Large intestine (tissue), 3 donors: ENCODE measurements at regions not wholly inside any gene's neighbourhood (a gene's known extent, or its start where the extent isn't known, plus 50 kb on each side); places are given as distances from the start of the nearest gene placed in this dataset.

ENCODE experiments used
- DNase-seq, 2 donors: peaks; one replicate each; pipeline versions ENCODE4 v3.0.0 to v3.0.0-alpha.2; 2013
- H3K27ac ChIP-seq: one replicate; pipeline ENCODE4 v1.5.1; 2013; ENCODE audit warnings: low read length
- H3K27me3 ChIP-seq: 2 replicates; pipeline ENCODE4 v1.6.1; 2013; ENCODE audit warnings: low read length; ENCODE audit not compliant: control insufficient read depth, insufficient read depth
- H3K36me3 ChIP-seq: 2 replicates; pipeline ENCODE4 v1.6.1; 2013; ENCODE audit warnings: low read length; ENCODE audit not compliant: control insufficient read depth, insufficient read depth
- H3K4me1 ChIP-seq: one replicate; pipeline ENCODE4 v1.6.1; 2013; ENCODE audit warnings: low read length; ENCODE audit not compliant: control insufficient read depth, insufficient read depth
- H3K4me3 ChIP-seq: one replicate; pipeline ENCODE4 v1.5.1; 2013; ENCODE audit warnings: low read length
- H3K9me3 ChIP-seq: one replicate; pipeline ENCODE4 v1.6.1; 2013; ENCODE audit warnings: mild to moderate bottlenecking, low read depth, low read length, moderate library complexity; ENCODE audit not compliant: control insufficient read depth
- WGBS: methylation state at CpG from one replicate; pipeline ENCODE4 v1.1.5; 2013; ENCODE audit warnings: low lambda C conversion rate; ENCODE audit not compliant: insufficient coverage; 5-methylcytosine and 5-hydroxymethylcytosine counted together

DNA sequence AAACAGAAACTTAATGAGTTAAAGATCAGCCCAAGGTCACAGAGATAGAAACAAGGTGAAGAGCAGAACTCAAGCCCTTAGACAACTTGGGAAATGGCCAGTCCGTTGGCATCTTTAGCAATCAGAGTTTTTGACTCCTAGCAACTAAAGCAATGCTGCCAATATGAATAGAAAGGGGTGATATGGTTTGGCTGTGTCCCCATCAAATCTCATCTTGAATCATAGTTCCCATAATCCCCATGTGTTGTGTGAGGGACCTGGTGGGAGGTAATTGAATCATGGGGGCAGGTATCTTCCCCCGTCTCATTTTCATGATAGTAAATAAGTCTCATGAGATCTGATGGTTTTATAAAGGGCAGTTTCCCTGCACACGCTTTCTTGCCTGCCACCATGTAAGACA is 170.2 kb downstream of the DDX1 start:
- Histone ChIP-seq H3K4me3 (no peak overlapping the region), H3K4me1 (no peaks in the 10 kb centered on the region), H3K27ac (no peak overlapping the region), H3K36me3 (no peaks in the 10 kb centered on the region), H3K27me3 (no peaks in the 10 kb centered on the region), H3K9me3 (peaks cover 3% of the 10 kb centered on the region)
- no peak for DNase-seq
- WGBS: 100% methylated on average over 1 of the region's 3 CpGs

DNA sequence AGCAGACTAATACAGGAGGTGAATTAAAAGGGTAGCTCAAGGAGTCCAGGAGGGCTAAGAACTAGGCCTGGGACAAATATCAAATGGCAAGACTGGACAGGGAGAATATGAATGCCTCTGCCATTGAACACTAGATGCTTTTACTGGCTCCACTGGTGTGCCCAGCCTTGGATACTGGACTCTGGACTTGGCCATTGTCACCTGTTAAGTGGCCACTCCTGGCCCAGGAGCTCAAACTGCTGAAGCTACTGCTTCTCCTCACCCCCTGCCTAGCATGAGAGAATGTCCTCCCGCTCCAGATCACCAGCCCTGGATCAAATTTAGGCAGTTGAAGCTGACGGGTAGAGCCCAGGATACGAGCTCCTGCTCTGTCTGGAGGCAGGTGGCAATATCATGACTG is 170.8 kb downstream of the DDX1 start:
- WGBS: no CpG with 5 or more reads among the region's 3 CpGs

DNA sequence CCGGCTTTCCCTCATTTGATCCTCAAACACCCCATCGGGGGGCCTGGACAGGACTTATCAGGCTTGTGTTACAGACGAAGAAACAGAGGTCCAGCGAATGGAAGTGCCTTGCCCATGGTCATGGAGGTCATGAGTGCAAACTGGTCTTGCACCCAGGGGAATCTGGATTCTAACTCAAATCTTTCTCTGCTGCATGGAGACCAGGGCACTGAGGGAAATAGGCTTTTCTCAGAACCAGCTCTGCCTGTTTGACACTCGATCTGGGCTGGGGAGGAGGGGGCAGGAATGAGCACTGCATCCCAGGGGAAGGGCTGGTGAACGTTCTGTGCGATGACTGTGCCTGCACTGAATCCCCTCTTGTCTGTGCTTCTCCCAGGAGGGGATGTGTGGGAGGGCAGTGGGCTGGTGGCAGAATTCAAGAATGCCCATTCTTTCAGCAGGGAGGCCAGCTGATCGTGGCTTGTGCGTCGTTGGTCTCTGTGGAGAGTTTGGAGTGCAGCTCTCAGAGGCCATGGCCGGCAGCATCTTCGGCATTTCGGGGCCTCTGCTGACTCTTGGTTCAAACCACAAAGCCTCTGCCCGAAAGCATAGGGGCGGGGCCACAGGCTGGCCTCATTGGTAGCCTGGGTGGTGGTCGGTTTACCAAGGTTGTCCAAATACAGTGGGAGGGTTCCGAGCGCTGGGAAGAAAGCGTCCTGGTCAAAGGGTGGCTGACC is 171.6 kb downstream of the DDX1 start:
- Histone ChIP-seq H3K4me1 (no peaks in the 10 kb centered on the region), H3K27me3 (no peaks in the 10 kb centered on the region), H3K4me3 (no peak overlapping the region), H3K9me3 (peaks cover 3% of the 10 kb centered on the region), H3K27ac (no peak overlapping the region), H3K36me3 (no peaks in the 10 kb centered on the region)
- no peak for DNase-seq
- WGBS: no CpG with 5 or more reads among the region's 19 CpGs

More for the DNA sequence above, 170.8 kb downstream of the DDX1 start:
- H3K4me1 ChIP-seq: no peaks in the 10 kb centered on the region
- H3K36me3 ChIP-seq: no peaks in the 10 kb centered on the region
- peaks cover 3% of the 10 kb centered on the region for H3K9me3 ChIP-seq
- no peak overlapping the region for H3K4me3 ChIP-seq
- H3K27ac ChIP-seq: no peak overlapping the region
- DNase-seq: no peak
- no peaks in the 10 kb centered on the region for H3K27me3 ChIP-seq

DNA sequence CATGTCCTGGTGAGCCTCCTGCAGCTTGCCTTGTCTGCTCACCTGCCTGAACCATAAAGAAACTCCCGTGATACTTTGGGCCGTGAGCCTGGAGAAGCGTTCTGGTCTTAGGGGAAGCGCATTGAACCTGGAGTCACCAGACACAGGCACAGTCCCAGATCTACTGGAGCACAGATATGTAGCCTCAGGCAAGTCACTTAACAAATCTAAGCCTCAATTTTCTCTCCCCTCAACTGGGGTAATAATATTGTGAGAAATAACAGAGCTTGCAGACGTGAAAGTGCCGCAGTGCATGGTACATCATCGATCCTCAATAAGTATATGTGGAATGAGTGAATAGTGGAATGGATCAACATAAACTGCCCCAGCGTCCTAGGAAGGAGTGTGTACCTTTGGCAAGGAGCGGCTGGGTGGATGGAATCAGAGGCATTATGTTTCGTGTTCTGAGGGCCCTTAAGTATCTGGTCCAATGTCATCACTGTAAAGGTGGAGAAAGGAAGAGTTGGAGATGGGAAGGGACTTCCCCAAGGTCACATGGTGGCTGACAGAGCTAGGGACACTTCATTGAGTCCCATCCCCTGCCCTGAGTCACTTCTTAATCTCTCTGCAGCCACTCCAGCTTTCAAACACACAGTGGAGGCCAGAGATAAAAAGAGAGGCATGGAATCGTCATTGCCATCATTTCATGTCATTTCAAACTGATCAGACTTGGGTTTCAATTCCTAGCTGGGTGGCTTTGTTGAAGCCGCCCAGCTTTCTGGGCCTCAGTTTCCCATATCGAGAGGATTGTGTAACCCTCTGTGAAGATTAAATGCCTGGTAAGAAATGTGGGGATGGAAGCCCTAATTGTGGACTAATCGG is 172.4 kb downstream of the DDX1 start:
- Histone ChIP-seq H3K9me3 (no peaks in the 10 kb centered on the region), H3K27ac (no peak overlapping the region), H3K27me3 (no peaks in the 10 kb centered on the region), H3K4me1 (no peaks in the 10 kb centered on the region), H3K4me3 (no peak overlapping the region), H3K36me3 (no peaks in the 10 kb centered on the region)
- WGBS: no CpG with 5 or more reads among the region's 14 CpGs
- DNase-seq: no peak

DNA sequence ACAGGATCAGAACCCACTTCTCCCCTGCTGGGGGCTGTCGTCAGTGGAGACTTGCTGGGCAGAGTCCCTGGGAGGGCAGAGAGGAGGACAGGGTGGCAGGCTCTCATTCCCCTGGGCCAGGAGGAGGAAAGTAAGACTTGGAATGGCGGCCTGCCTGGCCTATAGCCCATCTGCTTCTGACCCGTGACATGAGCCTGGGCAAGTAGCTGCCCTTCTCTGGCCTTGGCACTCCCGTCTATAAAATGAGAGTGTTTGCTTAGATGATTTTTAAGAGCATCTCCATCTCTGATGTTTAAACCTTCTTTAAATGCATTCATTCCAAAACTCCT is 173.0 kb downstream of the DDX1 start:
- no peak for DNase-seq
- H3K4me1 ChIP-seq: no peaks in the 10 kb centered on the region
- WGBS: no CpG with 5 or more reads among the region's 4 CpGs
- no peaks in the 10 kb centered on the region for H3K27me3 ChIP-seq
- no peak overlapping the region for H3K27ac ChIP-seq
- H3K4me3 ChIP-seq: no peak overlapping the region
- no peaks in the 10 kb centered on the region for H3K9me3 ChIP-seq
- no peaks in the 10 kb centered on the region for H3K36me3 ChIP-seq

DNA sequence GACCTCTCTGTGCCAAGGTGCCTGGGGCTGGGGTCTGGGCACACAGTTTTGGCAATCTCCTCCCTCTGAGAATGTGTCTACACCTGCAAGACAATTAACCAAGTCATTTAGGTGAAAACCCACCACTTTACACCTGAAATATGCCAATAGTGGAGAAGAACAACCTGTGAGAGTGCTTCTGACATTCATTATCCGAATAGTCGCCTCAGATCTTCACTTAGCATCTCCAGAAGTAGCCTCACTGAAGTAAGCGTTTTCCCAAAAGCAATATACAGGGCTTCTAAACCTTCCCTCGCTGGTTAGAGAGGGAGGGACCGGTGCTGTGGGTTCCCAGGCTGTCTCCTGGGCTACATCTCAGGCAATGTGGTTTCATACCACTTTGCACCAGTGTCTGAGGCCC is 173.5 kb downstream of the DDX1 start:
- no peaks in the 10 kb centered on the region for H3K36me3 ChIP-seq
- no peaks in the 10 kb centered on the region for H3K9me3 ChIP-seq
- no peak overlapping the region for H3K4me3 ChIP-seq
- DNase-seq: no peak
- H3K27me3 ChIP-seq: no peaks in the 10 kb centered on the region
- no peaks in the 10 kb centered on the region for H3K4me1 ChIP-seq
- no CpG with 5 or more reads among the region's 5 CpGs for WGBS
- no peak overlapping the region for H3K27ac ChIP-seq

DNA sequence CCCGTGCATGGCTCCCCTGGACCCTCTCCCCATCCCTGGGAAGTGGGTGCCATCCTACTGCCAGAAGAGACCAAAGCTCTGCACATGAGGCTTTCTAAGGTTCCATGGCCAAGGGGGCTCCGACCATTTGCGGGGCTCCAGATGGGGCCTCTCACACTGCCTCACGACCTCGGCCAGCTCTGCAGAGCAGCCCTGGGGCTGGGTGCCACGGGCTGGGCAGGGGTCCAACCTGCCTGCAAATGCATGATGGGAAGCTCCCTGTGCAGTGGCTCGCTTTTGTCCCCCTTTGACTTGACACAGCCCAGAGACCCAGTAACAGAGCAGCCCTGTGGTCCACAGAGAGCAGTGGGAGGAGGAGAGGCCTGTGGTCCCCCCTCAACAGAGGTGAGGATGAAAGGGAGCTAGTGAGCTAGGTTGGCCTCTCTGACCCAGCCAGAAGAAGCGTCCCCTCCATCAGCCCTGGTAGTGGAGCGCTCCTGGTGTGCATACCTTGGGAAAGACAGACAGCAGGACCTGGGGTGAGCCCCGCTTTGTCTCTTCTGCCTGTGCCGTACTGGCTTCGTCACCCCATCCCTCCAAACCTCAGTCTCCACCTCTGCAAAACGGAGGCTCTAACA is 174.1 kb downstream of the DDX1 start:
- WGBS: no CpG with 5 or more reads among the region's 13 CpGs
- Histone ChIP-seq H3K4me3 (no peak overlapping the region), H3K27me3 (no peaks in the 10 kb centered on the region), H3K27ac (no peak overlapping the region), H3K4me1 (no peaks in the 10 kb centered on the region), H3K36me3 (no peaks in the 10 kb centered on the region), H3K9me3 (no peaks in the 10 kb centered on the region)
- no peak for DNase-seq

DNA sequence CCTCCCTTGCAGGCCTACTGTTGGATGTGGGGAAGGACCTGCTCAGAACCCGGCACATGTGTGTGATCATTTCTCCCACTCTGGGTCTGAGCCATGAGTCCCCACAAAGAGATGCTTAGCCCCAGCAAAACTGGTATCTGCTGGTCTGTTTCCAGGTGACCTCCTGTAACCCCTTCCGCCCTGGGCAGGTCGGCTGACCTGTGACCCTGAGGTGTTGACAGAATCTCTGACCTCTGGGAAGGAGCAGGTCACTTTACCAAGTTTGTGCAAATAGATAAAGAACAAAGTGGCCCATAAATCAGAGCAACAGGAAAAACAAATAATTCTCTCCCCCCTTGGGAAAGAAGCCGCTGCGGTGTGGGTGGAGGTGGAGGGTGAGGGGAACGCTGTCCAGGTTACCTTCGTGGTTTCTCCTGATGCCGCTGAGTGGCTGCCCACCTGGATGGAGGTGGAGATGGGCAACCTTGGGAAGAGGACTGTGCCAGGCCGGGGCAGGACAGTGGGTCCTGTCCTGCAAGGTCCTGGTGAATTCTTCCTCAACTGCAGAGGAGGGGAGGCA is 174.0 kb upstream of the MYCN start:
- DNase-seq: no peak
- Histone ChIP-seq H3K27me3 (no peaks in the 10 kb centered on the region), H3K27ac (no peak overlapping the region), H3K36me3 (no peaks in the 10 kb centered on the region), H3K4me1 (no peaks in the 10 kb centered on the region), H3K4me3 (no peak overlapping the region), H3K9me3 (no peaks in the 10 kb centered on the region)
- WGBS: no CpG with 5 or more reads among the region's 9 CpGs

DNA sequence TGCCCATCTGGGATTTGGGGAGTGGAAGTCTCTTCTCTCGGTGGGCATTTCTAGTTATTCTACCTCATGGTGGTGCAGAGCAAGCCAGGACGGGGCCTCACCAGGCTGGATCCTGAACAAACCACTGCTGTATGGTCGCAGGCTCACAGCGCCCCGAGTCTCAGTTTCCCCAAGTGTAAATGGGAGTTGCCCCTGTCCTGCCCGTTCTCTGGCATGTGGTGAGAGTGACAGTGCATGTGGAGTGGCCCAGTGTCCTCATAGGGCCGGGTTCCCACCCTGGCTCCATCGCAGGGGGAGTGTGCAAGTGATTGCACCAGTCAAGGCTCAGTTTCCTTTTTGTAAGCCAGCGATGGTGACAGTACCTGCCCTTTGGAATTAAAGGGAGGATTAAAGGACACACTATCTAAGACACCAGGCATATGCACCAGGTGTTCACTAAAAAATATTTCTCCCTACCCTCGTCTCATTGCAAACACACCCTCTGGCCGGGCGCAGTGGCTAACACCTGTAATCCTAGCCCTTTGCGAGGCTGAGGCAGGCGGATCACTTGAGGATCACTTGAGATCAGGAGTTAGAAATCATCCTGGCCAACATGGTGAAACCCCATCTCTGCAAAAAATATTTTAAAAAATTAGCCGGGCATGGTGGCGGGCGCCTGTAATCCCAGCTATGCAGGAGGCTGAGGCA is 173.3 kb upstream of the MYCN start:
- no peak overlapping the region for H3K27ac ChIP-seq
- DNase-seq: no peak
- WGBS: no CpG with 5 or more reads among the region's 17 CpGs

DNA sequence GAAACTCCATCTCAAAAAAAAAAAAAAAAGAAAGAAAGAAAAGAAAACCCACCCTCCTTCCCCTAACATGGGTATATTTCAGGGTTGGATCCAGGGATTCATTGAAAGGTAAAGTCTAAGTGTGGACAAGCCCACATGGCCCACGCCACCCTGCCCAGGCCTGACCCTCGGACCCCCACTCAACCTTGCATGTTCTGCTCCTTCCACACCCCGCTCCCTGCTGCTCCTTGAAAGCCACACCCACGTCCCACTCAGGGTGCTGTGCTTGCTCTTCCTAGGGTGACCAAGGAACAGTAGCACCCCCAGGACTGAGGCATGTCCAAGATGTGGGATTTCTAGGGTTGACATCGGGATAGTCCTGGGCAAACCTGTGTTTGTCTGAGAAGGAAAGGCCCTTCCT is 172.7 kb upstream of the MYCN start:
- H3K4me1 ChIP-seq: no peaks in the 10 kb centered on the region
- DNase-seq: no peak
- H3K27me3 ChIP-seq: no peaks in the 10 kb centered on the region
- no peaks in the 10 kb centered on the region for H3K36me3 ChIP-seq
- H3K9me3 ChIP-seq: no peaks in the 10 kb centered on the region
- WGBS: no CpG with 5 or more reads among the region's 5 CpGs
- no peak overlapping the region for H3K27ac ChIP-seq
- no peak overlapping the region for H3K4me3 ChIP-seq

More for the DNA sequence above, 173.3 kb upstream of the MYCN start:
- Histone ChIP-seq H3K4me1 (no peaks in the 10 kb centered on the region), H3K36me3 (no peaks in the 10 kb centered on the region), H3K4me3 (no peak overlapping the region), H3K9me3 (no peaks in the 10 kb centered on the region), H3K27me3 (no peaks in the 10 kb centered on the region)
